Osteocyte (in vitro differentiated cells): ENCODE measurements at regions not wholly inside any gene's neighbourhood (a gene's known extent, or its start where the extent isn't known, plus 50 kb on each side); places are given as distances from the start of the nearest gene placed in this dataset.

ENCODE experiments used
- DNase-seq: peaks from one replicate; pipeline ENCODE4 v3.0.0; 2021; ENCODE audit warnings: mixed read lengths; ENCODE audit not compliant: unreplicated experiment; ENCODE audit errors: extremely low spot score
- H3K27ac Mint-ChIP-seq: one replicate; pipeline ENCODE4 v1.8.0; 2021; ENCODE audit warnings: mild to moderate bottlenecking, mixed read lengths; ENCODE audit not compliant: unreplicated experiment
- H3K27me3 Mint-ChIP-seq: one replicate; pipeline ENCODE4 v1.8.0; 2021; ENCODE audit warnings: mixed read lengths; ENCODE audit not compliant: unreplicated experiment
- H3K36me3 Mint-ChIP-seq: one replicate; pipeline ENCODE4 v1.8.0; 2021; ENCODE audit warnings: mixed read lengths; ENCODE audit not compliant: unreplicated experiment
- H3K4me1 Mint-ChIP-seq: one replicate; pipeline ENCODE4 v1.8.0; 2021; ENCODE audit warnings: mixed read lengths; ENCODE audit not compliant: unreplicated experiment
- H3K4me3 Mint-ChIP-seq: one replicate; pipeline ENCODE4 v1.8.0; 2021; ENCODE audit warnings: mild to moderate bottlenecking, moderate library complexity, mixed read lengths; ENCODE audit not compliant: unreplicated experiment
- H3K9me3 Mint-ChIP-seq: one replicate; pipeline ENCODE4 v1.8.0; 2021; ENCODE audit warnings: mixed read lengths; ENCODE audit not compliant: unreplicated experiment
- TF ChIP-seq, protein P1 (sequence below): fragments of 200-600 bp; sonication (generic); IDR thresholded peaks from 2 replicates; pipeline ENCODE4 v1.5.0; 2021; ENCODE audit warnings: antibody characterized with exemption, mild to moderate bottlenecking, moderate library complexity

DNA sequence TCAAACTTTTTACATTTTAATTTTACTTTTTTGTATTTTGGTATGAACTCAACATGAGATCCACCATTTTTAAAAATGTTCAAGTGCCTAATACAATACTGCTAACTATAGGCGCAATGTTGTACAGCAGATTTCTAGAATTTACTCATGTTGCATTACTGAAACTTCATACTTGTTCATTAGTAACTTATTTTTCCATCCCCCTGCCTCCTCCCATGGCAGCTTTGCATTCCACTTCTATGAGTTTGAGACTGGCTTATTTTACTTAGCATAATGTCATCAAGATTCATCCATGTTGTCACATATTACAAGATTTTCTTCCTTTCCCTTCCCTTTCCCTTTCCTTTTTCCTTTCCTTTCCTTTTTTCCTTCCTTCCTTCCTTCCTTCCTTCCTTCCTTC, 825.9 kb downstream of the SLC16A7 start:
- H3K36me3 Mint-ChIP-seq = no peaks in the 10 kb centered on the region
- peaks cover 18% of the 10 kb centered on the region for H3K9me3 Mint-ChIP-seq
- no peak for DNase-seq
- TF ChIP-seq, protein P1, sequence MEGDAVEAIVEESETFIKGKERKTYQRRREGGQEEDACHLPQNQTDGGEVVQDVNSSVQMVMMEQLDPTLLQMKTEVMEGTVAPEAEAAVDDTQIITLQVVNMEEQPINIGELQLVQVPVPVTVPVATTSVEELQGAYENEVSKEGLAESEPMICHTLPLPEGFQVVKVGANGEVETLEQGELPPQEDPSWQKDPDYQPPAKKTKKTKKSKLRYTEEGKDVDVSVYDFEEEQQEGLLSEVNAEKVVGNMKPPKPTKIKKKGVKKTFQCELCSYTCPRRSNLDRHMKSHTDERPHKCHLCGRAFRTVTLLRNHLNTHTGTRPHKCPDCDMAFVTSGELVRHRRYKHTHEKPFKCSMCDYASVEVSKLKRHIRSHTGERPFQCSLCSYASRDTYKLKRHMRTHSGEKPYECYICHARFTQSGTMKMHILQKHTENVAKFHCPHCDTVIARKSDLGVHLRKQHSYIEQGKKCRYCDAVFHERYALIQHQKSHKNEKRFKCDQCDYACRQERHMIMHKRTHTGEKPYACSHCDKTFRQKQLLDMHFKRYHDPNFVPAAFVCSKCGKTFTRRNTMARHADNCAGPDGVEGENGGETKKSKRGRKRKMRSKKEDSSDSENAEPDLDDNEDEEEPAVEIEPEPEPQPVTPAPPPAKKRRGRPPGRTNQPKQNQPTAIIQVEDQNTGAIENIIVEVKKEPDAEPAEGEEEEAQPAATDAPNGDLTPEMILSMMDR = no peak
- no peak overlapping the region for H3K27ac Mint-ChIP-seq
- H3K27me3 Mint-ChIP-seq = no peaks in the 10 kb centered on the region
- no peaks in the 10 kb centered on the region for H3K4me1 Mint-ChIP-seq
- no peak overlapping the region for H3K4me3 Mint-ChIP-seq

DNA sequence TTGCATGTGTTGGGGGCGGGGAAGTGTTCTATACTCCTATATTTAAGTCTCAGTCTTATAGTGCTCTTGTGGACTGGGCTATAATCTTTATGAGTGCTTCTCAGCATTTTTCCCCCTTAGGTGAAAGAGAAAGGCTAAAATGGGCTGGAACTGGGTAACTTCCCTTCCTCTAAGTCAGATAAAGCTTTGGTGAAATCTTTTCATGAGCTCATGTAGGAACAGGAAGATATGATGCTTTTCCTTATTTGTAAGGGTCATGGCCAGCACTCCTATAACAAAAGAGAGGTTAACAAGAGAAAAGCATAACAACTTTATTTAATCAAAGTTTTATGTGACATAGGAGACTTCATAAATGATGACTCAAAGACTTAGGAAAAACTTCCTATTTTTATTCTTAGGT, 841.5 kb downstream of the SLC16A7 start:
- H3K36me3 Mint-ChIP-seq = no peaks in the 10 kb centered on the region
- no peaks in the 10 kb centered on the region for H3K4me1 Mint-ChIP-seq
- no peaks in the 10 kb centered on the region for H3K27me3 Mint-ChIP-seq
- DNase-seq = no peak
- TF ChIP-seq, protein P1 = no peak
- peaks cover 13% of the 10 kb centered on the region for H3K9me3 Mint-ChIP-seq
- H3K4me3 Mint-ChIP-seq = no peak overlapping the region
- H3K27ac Mint-ChIP-seq = no peak overlapping the region

DNA sequence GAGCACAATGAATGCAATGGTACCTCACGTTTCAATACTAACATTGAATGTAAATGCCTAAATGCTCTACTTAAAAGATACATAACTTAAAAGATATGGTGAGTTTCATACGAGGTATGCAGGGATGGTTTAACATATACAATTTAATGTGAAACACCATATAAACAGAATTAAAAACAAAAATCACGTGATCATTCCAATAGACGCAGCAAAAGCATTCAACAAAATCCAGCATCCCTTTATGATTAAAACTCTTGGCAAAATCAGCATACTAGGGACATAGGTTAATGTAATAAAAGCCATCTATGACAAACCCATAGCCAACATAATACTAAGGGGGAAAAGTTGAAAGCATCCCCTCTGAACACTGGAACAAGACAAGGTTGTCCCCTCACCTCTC, 845.7 kb downstream of the SLC16A7 start:
- TF ChIP-seq, protein P1 = no peak
- Mint-ChIP-seq H3K4me1 (no peaks in the 10 kb centered on the region), H3K27me3 (no peaks in the 10 kb centered on the region)

DNA sequence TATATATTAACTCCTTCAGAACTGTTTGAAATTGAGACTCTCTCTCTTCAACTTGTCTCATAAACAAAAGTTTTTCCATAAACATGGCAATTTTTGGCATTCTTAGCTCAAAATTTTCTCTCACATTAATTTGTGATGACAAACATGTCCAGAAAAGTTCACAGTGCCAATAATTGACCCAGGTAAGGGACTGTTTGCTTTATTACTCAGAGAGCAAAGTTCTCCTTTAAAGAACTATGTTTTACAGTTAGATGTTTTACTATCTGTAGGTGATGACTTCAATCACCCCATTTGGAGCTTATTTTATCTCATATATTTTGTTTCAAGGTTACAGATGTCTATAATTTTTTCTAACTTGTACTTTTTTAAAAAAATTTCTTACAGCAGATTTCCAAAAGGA, 855.6 kb downstream of the SLC16A7 start:
- Mint-ChIP-seq H3K4me1 (no peaks in the 10 kb centered on the region), H3K27ac (no peak overlapping the region), H3K9me3 (no peaks in the 10 kb centered on the region), H3K27me3 (no peaks in the 10 kb centered on the region), H3K36me3 (no peaks in the 10 kb centered on the region), H3K4me3 (no peak overlapping the region)
- DNase-seq = no peak
- TF ChIP-seq, protein P1 = no peak

More for the DNA sequence above, 845.7 kb downstream of the SLC16A7 start:
- Mint-ChIP-seq H3K4me3 (no peak overlapping the region), H3K9me3 (peaks cover 36% of the 10 kb centered on the region), H3K36me3 (no peaks in the 10 kb centered on the region), H3K27ac (no peak overlapping the region)
- DNase-seq = no peak

DNA sequence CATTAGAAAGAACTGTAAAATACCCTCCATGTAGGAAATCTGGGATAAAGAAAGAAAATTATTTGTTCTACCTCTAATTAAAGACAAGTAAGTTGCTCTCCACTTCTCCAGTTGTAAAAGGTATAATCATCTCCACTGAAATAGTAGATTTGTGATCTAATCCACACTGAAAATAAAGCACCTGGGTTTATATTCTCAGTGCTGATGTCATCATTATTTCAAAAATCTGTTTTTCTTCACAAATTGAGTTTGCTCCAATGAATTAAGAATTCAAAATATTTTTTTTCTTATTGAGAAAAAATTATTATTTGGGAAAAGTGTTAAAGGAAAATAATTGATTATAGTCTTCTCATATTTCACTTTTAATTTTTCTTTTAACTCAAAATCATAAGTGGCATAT, 869.2 kb downstream of the SLC16A7 start:
- no peak for DNase-seq
- Mint-ChIP-seq H3K4me3 (no peak overlapping the region), H3K36me3 (no peaks in the 10 kb centered on the region), H3K4me1 (no peaks in the 10 kb centered on the region), H3K9me3 (no peaks in the 10 kb centered on the region), H3K27ac (no peak overlapping the region), H3K27me3 (peaks cover 9% of the 10 kb centered on the region)
- TF ChIP-seq, protein P1 = no peak
